Upper lobe of left lung (tissue), 4 donors: ENCODE measurements at regions not wholly inside any gene's neighbourhood (a gene's known extent, or its start where the extent isn't known, plus 50 kb on each side); places are given as distances from the start of the nearest gene placed in this dataset.

Experiments used
- CTCF ChIP-seq, 6 experiments: fragments of 450-650 bp in 4 of 6; fragments of 200-600 bp in 2 of 6; sonication (generic) in 2 of 6; IDR thresholded peaks; one replicate each; pipeline ENCODE4 v1.5.1; 2016 to 2019; ENCODE audit warnings: antibody characterized with exemption in 6 of 6
- EP300 ChIP-seq, 4 donors: sonication (generic); formaldehyde crosslinking; IDR thresholded peaks; one replicate each; pipeline ENCODE4 v1.5.1; 2017; ENCODE audit warnings: antibody characterized with exemption in 4 of 4, control low read depth in 2 of 4
- POLR2A ChIP-seq, 4 donors: fragments of 450-650 bp; IDR thresholded peaks; one replicate each; pipeline ENCODE4 v1.5.1; 2016 to 2017; ENCODE audit warnings: antibody characterized with exemption in 4 of 4, mild to moderate bottlenecking in 2 of 4
- POLR2AphosphoS5 ChIP-seq, 2 donors: sonication (generic); formaldehyde crosslinking; IDR thresholded peaks; one replicate each; pipeline ENCODE4 v1.5.1; 2017; ENCODE audit warnings: antibody characterized with exemption in 2 of 2

- TF ChIP-seq POLR2A (IDR thresholded peaks at IDR 0.05), result no peak
- no peak for TF ChIP-seq CTCF (IDR thresholded peaks at IDR 0.05)
- no peak for TF ChIP-seq POLR2AphosphoS5 (IDR thresholded peaks at IDR 0.05)
- TF ChIP-seq EP300 (IDR thresholded peaks at IDR 0.05), result no peak
Measured at GRCh38 chr5:120257358-120257971, 206.6 kb upstream of the PRR16 start.
